OCI-LY7 (cell line): ENCODE measurements at regions not wholly inside any gene's neighbourhood (a gene's known extent, or its start where the extent isn't known, plus 50 kb on each side); places are given as distances from the start of the nearest gene placed in this dataset.

Experiments
- BruUV-seq: library from RNA; stranded (reverse); fragments of 400-500 nt; replicated peaks from 2 replicates; lab custom pipeline; 2021; lab: Mats Ljungman, UMichigan
- CTCF ChIA-PET: fragments of 300-600 bp; sonication (Branson Sonifier 250); formaldehyde crosslinking; loops from one replicate; lab custom pipeline; 2022; ENCODE audit warnings: antibody characterized with exemption; ENCODE audit not compliant: unreplicated experiment; lab: Charles Lee
- POLR2A ChIA-PET: fragments of 300-600 bp; sonication (Branson Sonifier 250); formaldehyde crosslinking; loops from one replicate; lab custom pipeline; 2022; ENCODE audit warnings: antibody characterized with exemption; lab: Charles Lee
- DNase-seq: peaks from one replicate; pipeline ENCODE4 v3.0.0-alpha.2; 2015; ENCODE audit warnings: low spot score
- H2AFZ ChIP-seq: fragments of 200-600 bp; sonication (generic), shearing (Covaris generic); 2 replicates; pipeline ENCODE4 v1.6.1; 2014; ENCODE audit warnings: mild to moderate bottlenecking, antibody characterized with exemption, low read length, moderate library complexity
- H3K27ac ChIP-seq: fragments of 200-600 bp; sonication (generic); 2 replicates; pipeline ENCODE4 v1.5.1; 2014; ENCODE audit warnings: mixed run types, low read depth, mild to moderate bottlenecking, moderate library complexity, low read length, inconsistent platforms; ENCODE audit not compliant: poor library complexity, severe bottlenecking
- H3K36me3 ChIP-seq: fragments of 200-600 bp; sonication (generic); 2 replicates; pipeline ENCODE4 v1.6.1; 2014; ENCODE audit warnings: mild to moderate bottlenecking, antibody characterized with exemption, low read length, moderate library complexity, mixed read lengths; ENCODE audit not compliant: insufficient read depth
- H3K4me1 ChIP-seq: fragments of 200-600 bp; sonication (generic); 2 replicates; pipeline ENCODE4 v1.5.1; 2014; ENCODE audit warnings: mild to moderate bottlenecking, low read length; ENCODE audit not compliant: insufficient read depth, poor library complexity, severe bottlenecking
- H3K4me2 ChIP-seq: fragments of 200-600 bp; sonication (generic); 2 replicates; pipeline ENCODE4 v1.6.1; 2014; ENCODE audit warnings: mild to moderate bottlenecking, low read length
- H3K4me3 ChIP-seq: fragments of 200-600 bp; sonication (generic); 2 replicates; pipeline ENCODE4 v1.5.1; 2014; ENCODE audit warnings: mild to moderate bottlenecking, low read depth, low read length; ENCODE audit not compliant: poor library complexity, severe bottlenecking
- H3K79me2 ChIP-seq: fragments of 200-600 bp; sonication (generic); 2 replicates; pipeline ENCODE4 v1.6.1; 2016; ENCODE audit warnings: low read depth, mild to moderate bottlenecking, low read length, moderate library complexity, mixed read lengths; ENCODE audit not compliant: insufficient read depth
- H3K9me2 ChIP-seq: fragments of 200-600 bp; sonication (generic); 2 replicates; pipeline ENCODE4 v1.6.1; 2016; ENCODE audit warnings: mild to moderate bottlenecking, low read length, mixed read lengths; ENCODE audit not compliant: insufficient read depth
- H3K9me3 ChIP-seq: fragments of 200-600 bp; sonication (generic); 2 replicates; pipeline ENCODE4 v1.6.1; 2014; ENCODE audit warnings: mild to moderate bottlenecking, mixed run types, low read length, mixed read lengths
- H4K20me1 ChIP-seq: fragments of 200-600 bp; sonication (generic); 2 replicates; pipeline ENCODE4 v1.6.1; 2014; ENCODE audit warnings: mild to moderate bottlenecking, antibody characterized with exemption, low read length, moderate library complexity, mixed read lengths; ENCODE audit not compliant: insufficient read depth
- CTCF ChIP-seq: fragments of 200-600 bp; sonication (generic); conservative IDR thresholded peaks from 2 replicates; pipeline ENCODE4 v1.5.1; 2014; ENCODE audit warnings: mild to moderate bottlenecking, antibody characterized with exemption, low read length, moderate library complexity, mixed read lengths
- EZH2phosphoT487 ChIP-seq: fragments of 200-600 bp; sonication (generic); IDR thresholded peaks from 2 replicates; pipeline ENCODE4 v1.6.1; 2018; ENCODE audit warnings: low read depth, borderline replicate concordance, mild to moderate bottlenecking, mixed run types, antibody characterized with exemption, low read length, moderate library complexity, mixed read lengths
- intact Hi-C: fragments of 100-400 bp; cut with micrococcal nuclease; formaldehyde crosslinking; loops from one replicate; pipeline ENCODE4 v1.10.0; 2022; ENCODE audit not compliant: unreplicated experiment

GRCh38 chr3:42345811-42346210 lies 64.6 kb downstream of the LYZL4 start:
- Histone ChIP-seq H3K4me3 (no peak overlapping the region), H4K20me1 (no peaks in the 10 kb centered on the region), H3K9me2 (no peaks in the 10 kb centered on the region), H3K79me2 (no peaks in the 10 kb centered on the region), H3K27ac (no peak overlapping the region), H3K9me3 (no peaks in the 10 kb centered on the region), H3K4me2 (no peak overlapping the region), H3K4me1 (no peaks in the 10 kb centered on the region), H2AFZ (no peak overlapping the region), H3K36me3 (no peaks in the 10 kb centered on the region)
- DNase-seq = no peak
- TF ChIP-seq EZH2phosphoT487 (no peak), CTCF (no peak)
- intact Hi-C loops = no loop called here
- POLR2A ChIA-PET = interaction anchor here (0.9 kb wide), 1 partner anchor 9 kb away, joined by 3 read pairs; no protein-coding TSS in a partner anchor
- no TSS peak for BruUV-seq
- CTCF ChIA-PET = no interaction called here

- TF ChIP-seq EZH2phosphoT487 = no peak
- no peak for TF ChIP-seq CTCF
- H3K4me2 ChIP-seq = no peak overlapping the region
- no peak overlapping the region for H3K4me3 ChIP-seq
- DNase-seq = no peak
- no peaks in the 10 kb centered on the region for H3K9me3 ChIP-seq
- H3K36me3 ChIP-seq = no peaks in the 10 kb centered on the region
- no peaks in the 10 kb centered on the region for H3K4me1 ChIP-seq
- H2AFZ ChIP-seq = no peak overlapping the region
- BruUV-seq = no TSS peak
- H3K9me2 ChIP-seq = no peaks in the 10 kb centered on the region
- no peaks in the 10 kb centered on the region for H3K79me2 ChIP-seq
- ChIA-PET POLR2A (no interaction called here), CTCF (no interaction called here)
- H3K27ac ChIP-seq = no peak overlapping the region
- no peaks in the 10 kb centered on the region for H4K20me1 ChIP-seq
- intact Hi-C loops = no loop called here
These were observed 69.9 kb downstream of the LYZL4 start for GRCh38 chr3:42340466-42340865.

- BruUV-seq = no TSS peak
- intact Hi-C loops = no loop called here
These were observed 71.1 kb downstream of the LYZL4 start for GRCh38 chr3:42339321-42339720.

More at GRCh38 chr3:42339321-42339720, 71.1 kb downstream of the LYZL4 start:
- no peaks in the 10 kb centered on the region for H4K20me1 ChIP-seq
- H3K4me2 ChIP-seq = no peak overlapping the region
- no peak overlapping the region for H3K4me3 ChIP-seq
- no peak overlapping the region for H2AFZ ChIP-seq
- no peaks in the 10 kb centered on the region for H3K9me2 ChIP-seq
- H3K9me3 ChIP-seq = no peaks in the 10 kb centered on the region
- H3K4me1 ChIP-seq = no peaks in the 10 kb centered on the region
- TF ChIP-seq CTCF = no peak
- TF ChIP-seq EZH2phosphoT487 = no peak
- POLR2A ChIA-PET = no interaction called here
- no peaks in the 10 kb centered on the region for H3K79me2 ChIP-seq
- no peak for DNase-seq
- no peak overlapping the region for H3K27ac ChIP-seq
- CTCF ChIA-PET = no interaction called here
- H3K36me3 ChIP-seq = no peaks in the 10 kb centered on the region
